ENCODE measurements at regions not wholly inside any gene's neighbourhood (a gene's known extent, or its start where the extent isn't known, plus 50 kb on each side); places are given as distances from the start of the nearest gene placed in this dataset.

GRCh38 chr11:92759571-92760214 lies 209.8 kb upstream of the MTNR1B start:
- TF ChIP-seq EZH2phosphoT487 (IDR thresholded peaks at IDR 0.05; ENCODE audit: insufficient read depth, low read depth): no peak
- TF ChIP-seq EZH2 (IDR thresholded peaks at IDR 0.05; ENCODE audit: insufficient read depth, poor library complexity, severe bottlenecking): no peak

Measured in GM23248 (cell line).